SH-SY5Y (cell line): ENCODE measurements at regions not wholly inside any gene's neighbourhood (a gene's known extent, or its start where the extent isn't known, plus 50 kb on each side); places are given as distances from the start of the nearest gene placed in this dataset.

Experiments used
- GATA2 ChIP-seq: IDR thresholded peaks from 2 replicates; pipeline ENCODE4 v1.6.1; 2011; ENCODE audit warnings: mild to moderate bottlenecking, low read depth, low read length
- GATA3 ChIP-seq: IDR thresholded peaks from 2 replicates; pipeline ENCODE4 v1.6.1; 2011; ENCODE audit warnings: low read depth, mild to moderate bottlenecking, low read length, moderate library complexity

GRCh38 chr2:41610501-41611190 lies 437.2 kb upstream of the PKDCC start:
- TF ChIP-seq GATA3 (no peak), GATA2 (no peak)
